WTC11 (cell line): ENCODE measurements at regions not wholly inside any gene's neighbourhood (a gene's known extent, or its start where the extent isn't known, plus 50 kb on each side); places are given as distances from the start of the nearest gene placed in this dataset.

Experiments used
- ATAC-seq: fragments of 200-7000 bp; cut with Tn5 transposase; 2 replicates; pipeline ENCODE4 v1.10.0; 2021; ENCODE audit warnings: mild to moderate bottlenecking, moderate library complexity
- CTCF ChIA-PET: fragments of 300-600 bp; sonication (Branson Sonifier 250); formaldehyde crosslinking; loops from one replicate; lab custom pipeline; 2021; ENCODE audit warnings: antibody characterized with exemption; lab: Charles Lee
- POLR2A ChIA-PET: fragments of 350-600 bp; sonication (Branson Sonifier 250); formaldehyde crosslinking; loops from one replicate; lab custom pipeline; 2021; ENCODE audit warnings: antibody characterized with exemption; lab: Charles Lee
- DNase-seq: peaks from one replicate; pipeline ENCODE4 v3.0.0; 2021; ENCODE audit warnings: low spot score
- H3K27ac Mint-ChIP-seq: 2 replicates; pipeline ENCODE4 v1.8.0; 2021; ENCODE audit warnings: mixed read lengths
- H3K27me3 Mint-ChIP-seq: 2 replicates; pipeline ENCODE4 v1.8.0; 2021; ENCODE audit warnings: low read depth, mild to moderate bottlenecking, moderate library complexity, mixed read lengths
- H3K36me3 Mint-ChIP-seq: 2 replicates; pipeline ENCODE4 v1.8.0; 2021; ENCODE audit warnings: mixed read lengths
- H3K4me1 Mint-ChIP-seq: 2 replicates; pipeline ENCODE4 v1.8.0; 2022; ENCODE audit warnings: mixed read lengths
- H3K4me3 Mint-ChIP-seq: 2 replicates; pipeline ENCODE4 v1.8.0; 2021; ENCODE audit warnings: mild to moderate bottlenecking, moderate library complexity, mixed read lengths
- H3K9me3 Mint-ChIP-seq: 2 replicates; pipeline ENCODE4 v1.8.0; 2021; ENCODE audit warnings: mixed read lengths
- ATF3 ChIP-seq: sonication (generic); formaldehyde crosslinking; conservative IDR thresholded peaks from 2 replicates; pipeline ENCODE4 v1.8.1; 2022; ENCODE audit warnings: mild to moderate bottlenecking, missing genetic modification reagents
- CBFB ChIP-seq: sonication (generic); formaldehyde crosslinking; IDR thresholded peaks from 2 replicates; pipeline ENCODE4 v1.8.1; 2022; ENCODE audit warnings: mild to moderate bottlenecking, low read depth, missing genetic modification reagents
- CTCF ChIP-seq: fragments of 200-600 bp; IDR thresholded peaks from 2 replicates; pipeline ENCODE4 v1.8.0; 2022; ENCODE audit warnings: antibody characterized with exemption
- E2F1 ChIP-seq: sonication (generic); formaldehyde crosslinking; IDR thresholded peaks from 2 replicates; pipeline ENCODE4 v1.8.0; 2022; ENCODE audit warnings: mild to moderate bottlenecking, missing genetic modification reagents
- FOXJ3 ChIP-seq: sonication (generic); formaldehyde crosslinking; IDR thresholded peaks from 2 replicates; pipeline ENCODE4 v1.9.0; 2021; ENCODE audit warnings: missing genetic modification reagents, mild to moderate bottlenecking, borderline replicate concordance
- GABPB1 ChIP-seq: sonication (generic); formaldehyde crosslinking; IDR thresholded peaks from 2 replicates; pipeline ENCODE4 v1.8.1; 2023; ENCODE audit warnings: mild to moderate bottlenecking, missing genetic modification reagents
- HMGA2 ChIP-seq: fragments of 250-450 bp; sonication (Bioruptor Pico); IDR thresholded peaks from 2 replicates; pipeline ENCODE4 v1.4.0; 2021; ENCODE audit warnings: mild to moderate bottlenecking, moderate library complexity
- IRF2 ChIP-seq: sonication (generic); formaldehyde crosslinking; IDR thresholded peaks from 2 replicates; pipeline ENCODE4 v1.8.0; 2022; ENCODE audit warnings: low read depth, missing genetic modification reagents, borderline replicate concordance
- JAZF1 ChIP-seq: fragments of 250-450 bp; sonication (Bioruptor Pico); IDR thresholded peaks from 2 replicates; pipeline ENCODE4 v1.9.0; 2021; ENCODE audit warnings: moderate library complexity, mild to moderate bottlenecking, inconsistent platforms
- MXD4 ChIP-seq: fragments of 250-450 bp; sonication (Bioruptor Pico); IDR thresholded peaks from 2 replicates; pipeline ENCODE4 v1.8.0; 2021; ENCODE audit warnings: mild to moderate bottlenecking, moderate library complexity, borderline replicate concordance
- NFE2L1 ChIP-seq: sonication (generic); formaldehyde crosslinking; IDR thresholded peaks from 2 replicates; pipeline ENCODE4 v1.8.1; 2023; ENCODE audit warnings: missing genetic modification reagents
- NFYB ChIP-seq: sonication (generic); formaldehyde crosslinking; conservative IDR thresholded peaks from 2 replicates; pipeline ENCODE4 v1.8.0; 2022; ENCODE audit warnings: low read depth, missing genetic modification reagents
- TEAD4 ChIP-seq: sonication (generic); formaldehyde crosslinking; IDR thresholded peaks from 2 replicates; pipeline ENCODE4 v1.8.0; 2022; ENCODE audit warnings: mild to moderate bottlenecking, missing genetic modification reagents
- TP53 ChIP-seq: sonication (generic); formaldehyde crosslinking; IDR thresholded peaks from 2 replicates; pipeline ENCODE4 v1.8.1; 2023; ENCODE audit warnings: mild to moderate bottlenecking, missing genetic modification reagents
- ZBTB21 ChIP-seq: sonication (generic); formaldehyde crosslinking; IDR thresholded peaks from 2 replicates; pipeline ENCODE4 v1.8.1; 2023; ENCODE audit warnings: mild to moderate bottlenecking, missing genetic modification reagents, borderline replicate concordance
- ZNF232 ChIP-seq: sonication (generic); formaldehyde crosslinking; IDR thresholded peaks from 2 replicates; pipeline ENCODE4 v1.8.0; 2022; ENCODE audit warnings: mild to moderate bottlenecking, missing genetic modification reagents
- ZNF281 ChIP-seq: sonication (generic); formaldehyde crosslinking; IDR thresholded peaks from 2 replicates; pipeline ENCODE4 v1.8.0; 2023; ENCODE audit warnings: mild to moderate bottlenecking, missing genetic modification reagents
- ZNF317 ChIP-seq: sonication (generic); formaldehyde crosslinking; IDR thresholded peaks from 2 replicates; pipeline ENCODE4 v1.8.1; 2023; ENCODE audit warnings: low read depth, mild to moderate bottlenecking, moderate library complexity, missing genetic modification reagents, borderline replicate concordance
- ZNF532 ChIP-seq: fragments of 250-450 bp; sonication (Bioruptor Pico); IDR thresholded peaks from 2 replicates; pipeline ENCODE4 v1.9.0; 2021; ENCODE audit warnings: mild to moderate bottlenecking, borderline replicate concordance
- TF ChIP-seq, protein P1 (sequence below): sonication (generic); formaldehyde crosslinking; IDR thresholded peaks from 2 replicates; pipeline ENCODE4 v1.8.0; 2022; ENCODE audit warnings: mild to moderate bottlenecking, missing genetic modification reagents

GRCh38 chr10:129030603-129030895 is 436.5 kb upstream of the MGMT start:
- Mint-ChIP-seq H3K27me3 (no peaks in the 10 kb centered on the region), H3K27ac (no peak overlapping the region)
- CTCF ChIA-PET: interaction anchor here (0.6 to 1.9 kb wide), 11 partner anchors 9 to 939 kb away, joined by 3 to 10 read pairs (median 4); no protein-coding TSS in a partner anchor
- no peak for ATAC-seq
- TF ChIP-seq ATF3 (no peak), ZBTB21 (CRISPR knock-in tag) (no peak), ZNF281 (CRISPR knock-in tag) (no peak), GABPB1 (CRISPR knock-in tag) (no peak), ZNF532 (CRISPR knock-in tag) (no peak), MXD4 (no peak), HMGA2 (CRISPR knock-in tag) (no peak), IRF2 (CRISPR knock-in tag) (no peak), CBFB (CRISPR knock-in tag) (no peak), NFE2L1 (no peak), FOXJ3 (CRISPR knock-in tag) (no peak), CTCF (no peak), NFYB (no peak), JAZF1 (no peak), TEAD4 (no peak), ZNF317 (CRISPR knock-in tag) (no peak), E2F1 (CRISPR knock-in tag) (no peak), TP53 (CRISPR knock-in tag) (no peak), ZNF232 (CRISPR knock-in tag) (no peak)
- TF ChIP-seq, protein P1, sequence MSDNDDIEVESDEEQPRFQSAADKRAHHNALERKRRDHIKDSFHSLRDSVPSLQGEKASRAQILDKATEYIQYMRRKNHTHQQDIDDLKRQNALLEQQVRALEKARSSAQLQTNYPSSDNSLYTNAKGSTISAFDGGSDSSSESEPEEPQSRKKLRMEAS: no peak
- TF ChIP-seq, all 79 proteins: peak for 0
- Mint-ChIP-seq H3K9me3 (no peaks in the 10 kb centered on the region), H3K4me1 (peaks cover 46% of the 10 kb centered on the region), H3K4me3 (no peak overlapping the region), H3K36me3 (no peaks in the 10 kb centered on the region)
- POLR2A ChIA-PET: interaction anchor here (0.7 kb wide), 1 partner anchor 32 kb away, joined by 3 read pairs; no protein-coding TSS in a partner anchor
- DNase-seq: no peak
